DMS114 treated with DMSO at 0.1 percent for 48 hours (cell line): ENCODE measurements at regions not wholly inside any gene's neighbourhood (a gene's known extent, or its start where the extent isn't known, plus 50 kb on each side); places are given as distances from the start of the nearest gene placed in this dataset.

ENCODE experiments used
- DNase-seq: peaks from one replicate; lab custom pipeline; 2025; ENCODE audit not compliant: unreplicated experiment; lab: John Stamatoyannopoulos, UW

DNA sequence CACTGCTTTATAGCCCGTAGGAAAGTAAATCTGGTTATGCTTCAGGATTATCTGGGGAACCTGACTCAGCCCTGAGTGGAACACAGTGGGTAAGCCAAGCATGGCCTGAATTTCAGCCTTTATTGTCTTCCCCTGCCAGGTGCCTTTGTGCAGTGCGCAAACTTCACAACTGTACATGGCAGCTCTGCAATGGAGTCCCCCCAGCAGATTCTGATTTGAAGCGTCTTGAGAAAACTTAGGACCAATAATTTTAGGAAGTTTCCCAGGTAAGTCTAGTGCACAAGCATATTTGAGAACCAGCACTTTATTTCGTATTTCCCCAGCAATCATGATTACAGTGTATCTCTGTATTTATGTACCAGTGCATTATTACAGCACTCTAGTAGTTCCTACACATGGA is 112.1 kb upstream of the ARL4C start:
- DNase-seq: no peak

DNA sequence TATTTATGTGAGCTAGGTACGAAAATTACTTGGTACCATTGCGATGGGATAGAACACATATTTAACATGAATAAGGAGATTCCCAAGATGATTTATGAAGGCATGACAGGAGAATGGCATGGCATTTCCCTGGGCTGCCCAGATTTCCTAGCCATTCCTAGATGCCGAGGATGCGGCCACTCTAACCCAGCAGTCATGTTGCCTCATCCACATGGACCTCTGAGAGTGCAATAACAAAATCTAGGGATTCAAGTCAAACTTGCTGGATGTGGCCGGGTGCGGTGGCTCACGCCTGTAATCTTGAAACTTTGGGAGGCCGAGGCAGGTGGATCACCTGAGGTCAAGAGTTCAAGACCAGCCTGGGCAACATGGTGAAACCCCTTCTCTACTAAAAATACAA is 110.8 kb upstream of the ARL4C start:
- no peak for DNase-seq

DNA sequence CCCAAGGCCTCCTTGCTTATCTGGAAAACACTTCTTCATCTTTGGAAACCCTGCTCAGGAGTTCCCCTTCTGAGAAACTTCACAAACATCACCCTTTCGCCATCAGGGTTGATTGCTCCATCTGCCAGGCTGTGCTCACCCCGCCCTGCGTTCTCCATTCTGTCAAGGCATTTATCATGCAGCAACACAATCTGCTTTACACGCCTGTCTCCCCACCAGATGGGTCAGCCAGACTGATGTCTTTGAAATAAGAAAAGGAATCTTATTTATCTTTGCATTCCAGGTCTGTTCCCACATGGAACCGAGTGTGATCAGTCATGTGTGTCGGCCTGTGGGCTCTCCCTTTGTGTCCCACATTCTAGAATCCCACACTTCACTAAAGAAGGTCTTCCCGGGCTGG is 110.0 kb upstream of the ARL4C start:
- DNase-seq: no peak

DNA sequence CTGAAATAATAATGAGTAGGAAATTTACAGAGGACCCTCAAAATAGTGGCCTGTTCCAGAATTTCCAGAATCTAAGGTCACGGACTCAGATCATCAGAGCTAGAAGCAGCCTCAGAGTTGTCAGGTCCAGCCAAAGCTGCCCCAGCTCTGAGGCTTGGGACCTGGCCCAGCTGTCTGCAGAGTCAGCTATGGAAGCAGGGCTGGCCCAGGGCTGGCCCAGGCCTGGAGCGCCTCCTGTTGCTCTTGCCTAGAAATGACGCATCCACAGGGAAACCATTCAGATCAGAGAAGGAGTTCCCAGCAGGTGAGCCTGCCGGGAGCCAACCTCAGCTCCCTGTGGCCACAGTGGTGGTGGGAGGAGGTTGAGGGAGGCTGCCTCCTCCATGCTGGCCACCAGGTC is 106.7 kb upstream of the ARL4C start:
- DNase-seq: no peak

DNA sequence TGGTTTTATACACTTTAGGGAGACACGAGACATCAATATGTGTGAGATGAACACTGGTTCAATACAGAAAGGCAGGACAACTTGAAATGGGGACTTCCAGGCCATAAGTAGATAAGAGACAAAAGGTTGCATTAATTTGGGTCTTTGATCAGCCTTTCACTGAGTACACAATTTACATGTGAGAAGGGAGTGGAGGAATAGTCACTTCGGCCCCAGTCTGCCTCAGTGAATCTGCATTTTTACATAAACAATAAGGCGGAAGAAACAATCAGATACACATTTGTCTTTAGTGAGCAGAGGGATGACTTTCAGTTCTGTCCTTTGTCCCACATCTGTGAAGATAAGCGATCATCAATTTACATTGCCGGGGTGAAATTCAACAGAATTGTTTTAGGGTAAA is 104.3 kb upstream of the ARL4C start:
- DNase-seq: no peak

DNA sequence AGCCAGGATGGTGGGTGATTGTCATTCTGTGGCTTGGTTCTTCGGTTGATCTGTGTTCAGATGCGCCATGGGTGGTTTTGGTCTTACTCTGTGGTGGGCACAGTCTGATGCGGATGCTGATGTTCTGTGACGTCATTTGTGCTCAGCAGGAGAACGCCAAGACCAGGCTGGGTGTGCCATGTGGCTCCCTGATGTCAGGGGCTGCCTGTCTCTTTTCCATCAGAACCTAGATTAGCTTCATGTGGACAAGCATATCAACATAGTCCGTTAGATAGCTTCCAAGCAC is 100.6 kb upstream of the ARL4C start:
- no peak for DNase-seq

DNA sequence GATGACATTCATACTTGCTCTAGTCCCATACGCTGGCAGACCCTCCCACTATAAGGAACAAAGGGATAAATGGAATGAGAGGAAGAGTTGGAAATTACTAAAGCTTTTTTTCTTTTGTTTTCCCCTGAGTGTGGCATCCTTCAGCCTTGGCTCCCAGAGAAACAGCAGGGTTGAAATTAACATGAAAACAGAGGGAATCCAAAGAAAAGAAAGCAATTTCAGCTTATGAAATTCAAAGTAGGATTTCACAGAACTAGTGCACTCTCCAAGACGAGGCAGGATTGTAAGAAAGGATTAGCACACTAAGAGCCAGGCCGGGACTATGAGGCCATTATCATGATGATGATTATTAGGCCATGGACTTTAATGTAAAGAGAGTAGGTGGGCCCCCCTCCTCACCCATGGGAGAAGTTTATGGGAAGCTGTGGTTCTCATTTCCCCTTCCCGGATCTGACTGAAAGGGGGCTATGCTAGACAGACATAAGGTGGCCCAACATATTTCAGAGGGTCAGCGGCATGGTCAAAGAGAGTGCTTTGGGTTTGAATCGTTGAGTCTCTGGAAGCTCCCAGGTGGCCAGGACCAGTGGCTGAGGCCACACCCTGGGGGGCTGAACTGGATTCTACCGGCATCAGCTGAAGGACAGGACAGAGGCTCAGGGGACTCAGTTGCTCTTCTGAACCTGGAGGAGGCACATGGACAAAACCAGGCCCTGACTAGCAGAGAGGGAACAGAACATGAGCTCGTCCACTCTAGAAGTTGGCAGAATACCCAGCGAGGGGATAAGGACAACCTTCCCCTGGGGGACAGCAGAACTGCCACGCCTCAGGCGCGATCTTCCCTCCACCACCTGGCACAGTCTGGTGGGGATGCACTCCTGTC is 100.1 kb upstream of the ARL4C start:
- no peak for DNase-seq

DNA sequence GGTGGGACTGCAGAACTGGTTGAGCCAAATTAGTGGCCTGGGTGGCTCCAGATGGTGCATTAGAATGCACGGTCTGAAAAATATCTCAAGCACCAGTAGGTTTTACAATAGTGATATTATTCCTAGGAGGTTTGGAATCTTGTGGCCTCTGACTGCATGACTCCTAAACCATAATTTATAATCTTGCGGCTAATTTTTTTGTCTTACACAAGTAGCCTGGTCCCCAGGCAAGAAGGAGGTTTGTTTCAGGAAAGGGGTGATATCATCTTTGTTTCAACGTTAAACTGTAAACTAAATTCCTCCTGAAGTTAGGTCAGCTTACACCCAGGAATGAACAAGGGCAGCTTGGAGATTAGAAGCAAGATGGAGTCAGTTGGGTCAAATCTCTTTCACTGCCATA is 98.9 kb upstream of the ARL4C start:
- DNase-seq: no peak

DNA sequence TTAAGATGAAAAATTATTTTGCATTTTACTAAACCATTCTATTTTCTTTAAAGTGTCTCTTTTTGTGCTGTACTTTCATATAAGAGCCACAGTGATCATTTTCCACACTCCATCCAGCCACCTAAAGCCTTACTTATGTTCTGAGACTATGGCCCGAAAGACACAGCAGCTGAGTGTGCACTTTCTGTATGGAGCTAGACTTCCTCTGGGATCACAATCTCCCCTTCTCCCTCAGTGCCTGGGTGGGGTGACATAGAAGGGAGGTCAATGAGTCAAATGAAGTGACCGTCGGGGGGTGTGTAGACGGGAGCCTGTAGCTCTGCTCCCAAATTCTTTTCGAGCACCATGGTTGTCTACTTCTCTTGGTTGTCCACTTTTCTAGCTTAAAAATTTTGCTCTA is 97.8 kb upstream of the ARL4C start:
- no peak for DNase-seq

DNA sequence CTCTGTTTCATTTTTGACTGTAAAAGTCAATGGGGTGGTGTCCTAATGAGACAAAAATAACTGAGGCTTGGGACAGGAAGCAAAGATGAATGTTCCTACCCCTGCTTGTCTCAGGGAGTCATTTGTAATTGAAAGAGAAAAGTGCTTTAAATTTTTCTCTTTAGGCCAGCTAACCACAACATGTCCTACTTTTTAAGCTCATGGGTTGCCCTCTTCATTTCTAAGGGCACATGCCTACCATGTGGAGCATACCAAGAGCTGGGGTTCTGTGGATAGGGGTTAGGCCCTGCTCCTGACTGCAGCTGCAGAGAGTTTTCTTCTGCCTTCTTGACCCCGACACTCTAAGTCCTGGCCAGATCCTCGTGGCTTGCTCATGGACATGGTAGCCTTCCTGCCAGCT is 96.8 kb upstream of the ARL4C start:
- DNase-seq: no peak

DNA sequence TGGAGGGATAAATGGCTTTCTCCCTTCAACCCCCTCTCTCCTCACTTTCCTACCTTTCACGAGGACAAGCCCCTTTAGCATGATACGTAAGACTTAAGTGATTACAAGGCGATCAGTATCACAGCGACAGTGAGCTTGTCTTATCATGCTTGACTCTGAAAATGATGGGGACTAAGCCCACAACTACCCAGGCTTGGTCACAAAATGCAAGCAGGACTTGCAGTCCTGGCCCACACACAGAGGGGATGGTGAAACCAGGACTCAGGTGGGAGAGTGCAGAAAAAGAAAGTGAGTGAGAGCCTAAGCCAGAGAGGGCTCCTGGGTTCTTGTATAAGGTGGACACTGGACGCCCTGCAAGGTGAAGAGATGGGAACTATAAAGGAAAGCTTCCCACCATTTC is 95.7 kb upstream of the ARL4C start:
- no peak for DNase-seq

DNA sequence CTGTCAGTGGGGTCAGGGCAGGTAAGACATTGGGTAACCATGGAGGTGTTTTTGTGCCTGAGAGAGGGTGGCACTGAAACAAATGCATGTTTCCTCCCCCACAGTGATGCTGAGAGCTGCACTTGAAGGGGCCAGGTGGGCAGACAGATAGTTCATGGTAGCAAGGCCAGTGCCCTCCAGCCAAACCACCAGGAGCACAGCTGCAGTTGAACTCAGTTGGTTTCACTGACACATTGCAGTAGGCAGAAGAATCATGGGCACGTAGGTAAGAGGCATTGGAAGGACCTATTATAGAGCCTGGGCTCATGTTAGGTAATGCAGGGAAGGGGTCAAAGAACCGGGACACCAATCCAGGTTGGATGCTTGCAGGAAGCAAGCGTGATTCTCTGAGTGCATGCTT is 93.2 kb upstream of the ARL4C start:
- DNase-seq: no peak

DNA sequence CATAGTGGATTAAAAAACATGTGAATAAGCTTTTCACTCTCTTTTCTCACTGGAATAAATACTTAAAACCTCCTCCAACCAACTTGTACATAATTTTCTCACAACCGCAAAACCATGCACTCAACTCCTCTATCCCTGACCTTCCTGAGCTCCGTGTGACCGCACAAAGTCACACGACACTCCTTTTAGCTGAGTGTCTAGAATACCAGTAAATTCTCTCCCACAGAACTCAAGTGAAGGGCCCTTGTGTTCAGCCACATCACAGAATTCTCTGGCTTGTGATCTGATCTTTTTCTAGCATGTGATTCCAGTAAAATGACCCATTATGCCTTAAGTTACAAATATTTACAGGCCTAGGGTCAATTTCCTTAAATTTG is 91.2 kb upstream of the ARL4C start:
- no peak for DNase-seq

DNA sequence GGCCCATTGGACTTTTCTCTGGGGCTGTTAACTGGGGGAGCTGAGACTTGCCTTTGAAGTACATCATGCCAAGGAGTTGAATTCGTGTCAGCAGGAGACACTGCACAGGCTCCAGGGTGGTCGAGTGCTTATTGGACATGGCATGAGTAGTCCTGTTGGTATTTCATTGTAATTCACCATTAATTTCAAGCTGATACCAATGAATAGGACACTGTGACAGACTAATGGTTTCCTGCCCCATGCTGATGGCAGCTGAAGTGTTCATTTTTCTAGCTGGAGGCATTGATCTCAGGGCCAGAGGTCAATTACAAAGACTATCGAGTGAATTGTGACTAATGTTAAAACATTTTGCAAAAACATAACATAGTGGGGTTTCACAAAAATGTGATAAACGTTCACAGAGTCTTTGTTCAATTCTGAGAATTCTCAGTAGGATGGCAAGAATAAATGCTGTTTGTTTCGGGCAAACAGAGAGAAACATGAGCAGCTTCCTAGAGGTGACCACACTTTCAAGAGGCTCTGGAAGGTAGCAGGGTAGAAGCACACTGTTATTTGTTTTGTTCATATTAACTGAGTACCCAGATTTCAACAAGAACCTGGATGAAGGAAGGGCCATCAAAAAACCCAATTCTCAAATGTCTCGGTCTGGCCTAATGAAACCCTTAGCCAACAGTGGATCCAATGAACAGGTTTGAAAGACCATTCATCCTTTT is 90.6 kb upstream of the ARL4C start:
- no peak for DNase-seq

DNA sequence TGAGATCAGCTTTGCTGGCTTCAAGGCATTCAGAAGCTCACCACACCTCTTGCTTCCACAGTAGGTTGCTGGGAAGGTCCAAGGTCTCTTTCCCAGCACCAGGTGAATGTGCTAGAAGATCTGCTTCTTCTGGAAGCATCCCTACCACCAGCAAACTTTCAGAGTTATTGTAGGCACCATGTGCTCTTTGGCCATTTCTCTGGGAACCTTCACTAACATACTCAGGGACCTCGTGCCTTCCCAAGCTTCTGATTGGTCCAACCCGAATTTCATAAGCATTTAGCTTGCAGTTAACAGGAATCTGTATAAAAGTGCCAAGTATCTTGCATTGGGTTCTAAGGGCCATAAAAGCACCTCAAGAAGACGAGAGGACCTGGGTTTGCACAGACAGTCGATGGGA is 86.5 kb upstream of the ARL4C start:
- no peak for DNase-seq

DNA sequence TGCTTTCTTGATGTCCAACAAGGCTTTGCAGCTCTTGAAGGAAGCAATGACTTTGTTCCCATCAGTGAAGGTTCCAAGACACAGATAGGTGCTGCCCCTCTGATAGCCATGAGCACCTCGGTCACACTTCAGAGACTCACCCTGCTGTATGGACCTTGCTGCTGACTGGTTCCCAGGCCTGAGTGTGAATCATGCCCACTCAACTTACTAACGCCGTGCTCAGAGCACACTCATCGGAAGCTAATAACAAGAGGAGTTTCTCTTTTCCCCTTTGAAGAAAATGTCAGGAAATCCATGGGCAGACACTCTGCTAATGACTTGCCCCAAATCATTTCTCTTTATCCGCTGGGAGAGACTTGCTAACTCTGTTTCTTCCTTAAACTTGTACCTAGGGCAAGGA is 83.8 kb upstream of the ARL4C start:
- no peak for DNase-seq

DNA sequence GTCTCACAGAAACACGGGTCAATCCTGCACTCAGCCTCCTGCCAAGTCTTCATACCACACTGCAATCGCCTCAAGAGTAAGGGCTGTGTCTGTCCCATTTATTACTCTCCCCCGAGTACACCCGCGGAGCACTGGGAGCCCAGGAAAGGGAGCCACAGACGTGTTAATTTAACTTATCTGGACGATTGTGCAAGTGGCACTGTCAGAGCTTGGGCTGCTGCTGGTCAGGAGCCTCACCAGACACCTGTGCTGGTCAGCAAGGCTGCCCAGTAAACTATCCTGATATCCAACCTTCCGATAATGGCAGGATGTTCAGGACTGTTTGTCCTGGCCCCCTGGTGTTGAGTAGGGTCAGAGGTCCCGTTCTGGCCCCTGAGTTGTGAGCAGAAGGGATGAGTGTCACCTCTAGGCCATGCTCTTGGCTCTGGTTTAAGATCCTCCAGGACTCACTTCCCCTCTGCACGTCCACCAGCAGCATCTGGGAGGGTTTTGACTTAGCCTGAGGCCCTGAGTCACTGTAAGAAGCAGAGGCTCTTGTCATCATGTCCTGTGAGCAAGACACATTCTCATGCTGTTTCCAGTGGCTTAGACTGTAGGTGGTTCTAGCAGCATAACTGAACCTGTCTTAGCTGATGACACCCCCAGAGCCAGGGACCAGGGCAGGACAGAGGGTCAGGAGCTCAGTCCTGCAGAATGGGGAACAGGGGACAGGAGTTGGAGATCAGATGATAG is 82.5 kb upstream of the ARL4C start:
- DNase-seq: no peak

DNA sequence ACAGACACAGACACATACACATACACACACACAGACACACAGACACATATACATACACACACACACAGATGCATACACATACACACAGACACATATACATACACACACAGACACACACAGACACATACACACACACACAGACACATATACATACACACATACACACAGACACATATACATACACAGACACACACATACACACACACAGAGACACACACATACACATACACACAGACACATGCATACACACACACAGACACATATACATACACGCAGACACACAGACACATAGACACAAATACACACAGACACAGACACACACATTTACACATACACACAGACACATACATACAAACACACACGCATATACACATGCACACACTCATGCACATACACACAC is 81.5 kb upstream of the ARL4C start:
- no peak for DNase-seq

DNA sequence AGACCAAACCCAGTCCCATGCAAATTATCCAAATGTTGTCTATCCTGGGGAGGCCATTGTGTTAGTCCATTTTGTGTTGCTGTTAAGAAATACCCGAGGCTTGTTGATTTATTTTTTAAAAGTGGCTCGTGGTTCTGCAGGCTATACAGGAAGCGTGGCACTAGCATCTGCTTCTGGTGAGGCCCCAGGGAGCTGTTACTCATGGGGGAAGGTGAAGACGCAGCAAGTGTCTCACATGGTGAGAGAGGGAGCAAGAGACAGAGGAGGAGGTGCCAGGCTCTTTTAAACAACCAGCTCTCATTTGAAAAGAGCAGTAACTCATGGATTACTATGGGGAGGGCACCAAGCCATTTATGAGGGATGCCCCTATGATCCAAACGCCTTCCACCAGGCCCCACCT is 80.3 kb upstream of the ARL4C start:
- DNase-seq: no peak

DNA sequence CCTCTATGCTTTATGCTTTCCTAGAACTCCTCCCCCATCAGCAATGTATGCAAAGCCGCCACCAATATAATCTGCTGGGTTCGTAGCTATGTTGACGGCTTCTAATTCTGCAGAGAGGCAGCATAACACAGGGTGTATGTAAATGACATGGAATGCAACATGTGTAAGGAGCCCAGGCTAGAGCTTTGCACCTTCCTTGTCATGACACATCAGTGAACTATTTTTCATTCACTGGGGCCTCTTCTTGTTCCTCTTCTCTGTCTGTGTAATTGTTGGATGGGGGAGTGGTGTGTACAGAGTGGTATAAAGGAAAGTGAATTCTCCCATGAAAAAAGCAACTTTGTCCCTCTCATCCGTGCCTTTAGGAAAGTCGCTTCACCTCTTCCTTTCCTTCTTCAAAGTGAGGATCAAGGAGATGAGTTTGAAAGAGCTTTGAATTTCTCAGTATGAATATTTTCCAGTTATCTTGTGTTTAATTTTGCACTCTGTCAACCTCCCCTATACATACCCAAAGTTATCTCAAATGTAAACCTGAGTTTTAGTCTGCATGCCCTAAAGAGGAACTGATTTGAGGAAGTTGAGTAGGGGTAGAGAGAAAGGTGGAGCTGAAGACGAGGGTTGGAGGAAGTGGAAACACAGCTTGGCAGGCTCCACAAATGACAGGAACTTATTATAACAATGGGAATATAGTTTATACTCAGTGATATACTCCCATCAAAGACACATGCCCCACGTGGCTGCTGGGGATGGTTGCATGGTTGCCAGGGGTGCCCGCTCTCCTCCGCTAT is 74.9 kb upstream of the ARL4C start:
- DNase-seq: no peak

DNA sequence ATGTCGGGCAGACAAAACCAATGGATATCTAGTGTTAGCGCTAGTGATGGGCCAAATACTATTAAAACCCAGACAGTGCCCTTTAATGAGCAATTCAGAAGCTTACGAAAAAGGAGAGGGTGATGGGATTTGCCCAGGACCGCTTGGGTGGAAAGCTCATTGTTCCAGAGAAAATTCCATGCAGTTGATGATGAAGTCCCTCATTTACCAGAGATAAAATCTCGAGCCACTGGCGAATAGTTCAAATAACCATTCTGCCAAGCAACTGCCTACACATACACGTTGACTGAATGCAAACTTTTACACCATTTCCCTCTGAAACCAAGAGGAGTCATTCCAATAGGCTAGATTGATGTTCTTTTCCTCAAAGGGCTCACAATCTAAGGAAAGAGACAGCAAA is 73.6 kb upstream of the ARL4C start:
- no peak for DNase-seq
